ENCODE measurements at regions not wholly inside any gene's neighbourhood (a gene's known extent, or its start where the extent isn't known, plus 50 kb on each side); places are given as distances from the start of the nearest gene placed in this dataset.
A peak's percentile ranks its signal among the peaks of the same experiment; 100 is the strongest.

- peak in 1 of 7 experiments; percentile 4 for TF ChIP-seq CTCF (IDR thresholded peaks at IDR 0.05)
- no peak for TF ChIP-seq POLR2A (IDR thresholded peaks at IDR 0.05)
Measured at GRCh38 chr18:66749481-66750035, 145.7 kb upstream of the CDH19 start.
